ENCODE measurements at regions not wholly inside any gene's neighbourhood (a gene's known extent, or its start where the extent isn't known, plus 50 kb on each side); places are given as distances from the start of the nearest gene placed in this dataset.
"Not testable (repeated sequence)": the region's sequence is repeated elsewhere in the genome, so short reads cannot be mapped to it uniquely, and the experiment has no call there.

DNA sequence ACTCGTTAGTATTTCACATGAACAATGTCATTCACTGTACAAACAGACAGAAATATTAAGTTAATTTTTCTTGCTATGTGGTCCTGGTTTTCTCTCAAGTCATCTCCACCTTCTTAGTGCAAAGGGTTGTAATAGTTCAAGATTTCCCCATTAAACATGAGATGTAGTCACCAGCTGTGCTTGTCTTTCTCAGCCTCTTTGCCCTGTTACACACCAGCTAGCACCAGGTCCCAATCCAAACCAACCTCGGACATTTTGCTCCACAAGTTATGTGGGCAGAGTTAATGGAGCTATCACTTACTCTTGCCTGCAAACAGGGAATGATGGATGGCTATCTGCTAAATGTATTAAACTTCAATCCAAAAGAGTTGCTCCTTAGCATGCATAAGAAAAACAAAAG, 328.1 kb downstream of the TLE1 start:
- DNase-seq (ENCODE audit: low spot score), result no peak

GRCh38 chr9:81351166-81351565, 338.2 kb downstream of the TLE1 start:
- DNase-seq (ENCODE audit: low spot score), result no peak

- no peak for DNase-seq (ENCODE audit: low spot score)
These were observed 345.0 kb downstream of the TLE1 start for GRCh38 chr9:81344366-81344765.

DNA sequence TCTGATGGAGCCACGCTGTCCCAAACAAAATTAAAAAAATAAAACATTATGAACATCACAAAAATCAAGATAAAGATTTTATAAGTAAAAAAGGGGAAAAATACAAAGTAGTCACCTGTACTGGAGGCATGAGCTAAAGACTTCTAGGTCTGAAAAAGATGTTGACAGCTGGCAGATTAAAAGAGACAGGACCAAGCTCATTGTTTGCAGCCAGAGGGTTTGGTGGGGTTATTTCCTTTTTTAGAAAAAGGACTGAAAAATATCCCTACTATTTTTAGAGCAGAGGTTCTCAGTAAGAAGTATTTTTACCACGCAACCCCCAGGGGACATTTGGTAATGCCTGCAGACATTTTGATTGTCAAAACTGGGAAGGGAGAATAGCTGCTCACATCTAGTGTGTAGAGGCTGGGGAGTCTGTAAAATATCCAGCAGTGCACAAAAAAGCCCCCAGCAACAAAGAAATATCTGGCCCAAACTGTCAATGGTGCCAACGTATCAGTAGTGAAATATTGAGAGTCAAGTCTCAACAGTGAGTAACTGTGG, 353.4 kb downstream of the TLE1 start:
- no peak for DNase-seq (ENCODE audit: low spot score)

- no peak for DNase-seq (ENCODE audit: low spot score)
These were observed 367.8 kb downstream of the TLE1 start for GRCh38 chr9:81321551-81321950.

GRCh38 chr9:81320909-81321482, 368.4 kb downstream of the TLE1 start:
- no peak for DNase-seq (ENCODE audit: low spot score)

DNA sequence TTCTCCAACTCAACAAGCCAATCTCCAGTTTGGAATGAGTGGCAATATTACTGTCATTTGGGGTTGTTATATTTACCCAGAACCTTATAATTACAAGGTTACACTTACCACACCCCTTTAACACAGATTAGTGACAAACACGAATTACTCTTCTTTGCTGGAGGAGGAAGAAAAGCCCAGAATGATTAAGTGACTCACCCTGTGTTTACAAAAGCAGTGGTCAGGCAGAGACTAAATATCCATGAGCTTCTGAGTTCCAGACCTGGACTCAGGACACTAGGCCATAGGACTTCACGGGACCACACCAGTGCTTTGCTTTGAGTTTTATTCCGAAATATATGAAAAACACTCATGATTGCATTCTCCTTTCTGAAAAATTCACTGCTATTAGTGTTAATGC, 370.8 kb downstream of the TLE1 start:
- DNase-seq (ENCODE audit: low spot score), result no peak

GRCh38 chr9:81317939-81318338, 371.4 kb downstream of the TLE1 start:
- DNase-seq (ENCODE audit: low spot score), result no peak

DNA sequence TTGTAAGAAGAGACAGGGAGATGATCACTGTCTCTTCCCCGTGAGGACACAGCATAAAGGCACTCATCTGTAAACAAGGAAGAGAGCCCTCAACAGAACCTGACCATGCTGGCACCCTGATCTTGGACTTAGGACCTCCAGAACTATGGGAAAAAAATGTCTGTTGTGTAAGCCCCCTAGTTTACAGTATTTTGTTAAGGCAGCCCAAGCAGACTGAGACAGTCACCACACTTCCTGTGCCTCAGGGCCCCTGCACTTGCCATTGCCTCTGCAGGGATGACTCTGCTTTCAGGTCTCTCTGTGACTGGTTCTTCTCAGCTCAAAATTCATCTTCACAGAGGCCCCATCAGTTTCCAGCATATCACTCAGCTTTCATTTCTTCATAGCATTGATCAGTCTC, 372.1 kb downstream of the TLE1 start:
- no peak for DNase-seq (ENCODE audit: low spot score)

DNA sequence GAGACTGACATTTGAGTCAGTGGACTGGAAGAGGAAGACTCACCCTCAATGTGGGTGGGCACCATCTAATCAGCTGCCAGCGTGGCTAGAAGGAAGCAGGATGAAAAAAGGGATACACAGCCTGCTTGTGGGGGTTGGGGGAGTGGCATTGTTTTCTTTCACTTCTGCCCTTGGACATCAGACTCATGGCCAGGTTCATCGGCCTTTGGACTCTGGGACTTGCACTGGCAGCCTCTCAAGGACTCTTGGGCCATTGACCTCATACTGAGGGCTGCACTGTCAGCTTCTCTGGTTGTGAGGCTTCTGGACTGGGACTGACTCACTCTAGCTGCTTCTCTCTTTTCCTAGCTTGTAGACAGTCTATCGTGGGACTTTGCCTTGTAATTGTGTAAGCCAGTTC, 374.9 kb downstream of the TLE1 start:
- DNase-seq (ENCODE audit: low spot score), result no peak

DNA sequence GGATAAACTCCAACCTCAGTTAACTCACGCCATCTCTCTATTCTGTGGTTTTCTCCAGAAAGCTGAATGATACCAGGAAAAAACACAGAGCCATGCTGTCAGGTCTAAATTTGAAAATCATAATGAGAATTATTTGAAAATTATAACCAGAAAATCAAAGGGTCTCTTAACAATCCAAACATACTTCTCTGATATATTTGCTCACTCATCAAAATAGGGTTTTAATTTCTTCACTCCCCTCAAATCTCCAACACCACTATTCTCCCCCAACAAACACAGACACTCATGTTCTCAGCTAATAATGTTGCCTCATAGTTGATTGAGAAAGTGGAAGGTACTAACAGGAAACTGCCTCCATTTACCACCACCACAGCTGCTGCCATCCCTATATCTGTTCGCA, 375.5 kb downstream of the TLE1 start:
- no peak for DNase-seq (ENCODE audit: low spot score)

DNA sequence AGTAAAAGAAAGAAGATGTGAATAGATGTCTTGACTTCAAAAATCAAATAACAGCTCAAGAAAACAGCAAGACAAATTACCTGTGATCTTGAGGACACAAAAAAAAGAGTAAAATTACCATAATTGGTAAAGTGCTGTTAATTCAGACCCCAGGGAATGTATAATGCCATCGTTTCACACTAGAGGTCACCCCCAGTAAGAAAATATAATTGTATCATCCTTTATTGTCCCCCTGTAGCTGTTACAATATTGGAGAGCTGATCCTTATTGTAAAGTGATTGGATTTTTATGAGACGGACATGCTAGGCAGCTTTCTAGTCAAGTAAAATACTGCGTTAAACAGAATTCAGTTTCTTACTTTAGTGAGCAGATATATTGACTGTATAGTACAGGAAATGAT, 377.0 kb downstream of the TLE1 start:
- DNase-seq (ENCODE audit: low spot score), result no peak

DNA sequence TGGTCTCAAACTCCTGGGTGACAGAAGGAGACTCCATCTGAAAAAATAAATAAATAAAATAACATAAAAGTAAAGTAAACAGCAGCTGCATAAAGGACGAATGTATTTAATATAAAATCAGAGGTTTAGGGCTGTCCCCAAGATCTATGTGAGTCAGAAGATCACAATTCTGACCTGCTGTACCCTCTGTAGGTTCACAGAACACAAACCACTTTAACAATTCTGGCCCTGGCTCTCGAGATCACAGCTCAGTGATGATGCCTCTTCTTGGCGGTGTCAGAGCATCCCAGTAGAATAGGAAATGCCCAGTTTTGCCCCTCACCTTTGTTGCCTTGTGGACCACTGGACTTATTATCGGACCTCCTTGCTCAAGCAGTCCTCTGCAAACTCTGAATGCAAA, 380.9 kb downstream of the TLE1 start:
- no peak for DNase-seq (ENCODE audit: low spot score)

DNA sequence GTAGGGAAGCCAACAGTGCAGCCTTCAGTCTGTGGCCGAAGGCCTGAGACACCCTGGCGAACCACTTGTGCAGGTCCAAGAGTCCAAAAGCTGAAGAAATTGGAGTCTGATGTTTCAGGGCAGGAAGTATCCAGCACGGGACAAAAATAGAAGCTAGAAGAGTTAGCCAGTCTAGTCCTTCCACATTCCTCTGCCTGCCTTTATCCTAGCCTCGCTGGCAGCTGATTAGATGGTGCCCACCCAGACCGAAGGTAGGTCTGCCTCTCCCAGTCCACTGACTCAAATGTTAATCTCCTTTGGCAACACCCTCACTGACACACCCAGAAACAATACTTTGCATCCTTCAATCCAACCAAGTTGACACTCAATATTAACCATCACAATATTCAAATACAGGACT, 381.6 kb downstream of the TLE1 start:
- DNase-seq (ENCODE audit: low spot score), result not testable (repeated sequence)

- DNase-seq (ENCODE audit: low spot score), result no peak
These were observed 383.7 kb downstream of the TLE1 start for GRCh38 chr9:81305561-81306182.

DNA sequence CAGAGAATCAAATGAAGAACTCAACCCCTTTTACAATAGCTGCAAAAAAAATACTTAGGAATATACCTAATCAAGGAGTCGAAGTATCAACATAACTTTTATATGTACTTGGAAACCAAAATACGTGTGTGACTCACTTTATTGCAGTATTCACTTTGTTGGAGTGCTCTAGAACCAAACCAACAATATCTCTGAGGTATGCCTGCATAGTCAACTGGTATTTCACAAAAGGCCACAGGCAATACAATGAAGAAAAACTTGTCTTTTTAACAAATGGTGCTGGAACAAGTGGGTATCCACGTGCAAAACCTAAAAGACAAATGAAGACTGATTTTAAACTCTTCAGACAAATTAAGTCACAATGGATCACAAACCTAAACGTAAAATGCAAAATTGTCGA, 385.7 kb downstream of the TLE1 start:
- DNase-seq (ENCODE audit: low spot score), result no peak

GRCh38 chr9:81293651-81294050, 395.7 kb downstream of the TLE1 start:
- no peak for DNase-seq (ENCODE audit: low spot score)

GRCh38 chr9:81292056-81292805, 397.1 kb downstream of the TLE1 start:
- no peak for DNase-seq (ENCODE audit: low spot score)

- no peak for DNase-seq (ENCODE audit: low spot score)
These were observed 399.7 kb downstream of the TLE1 start for GRCh38 chr9:81289622-81290021.

DNA sequence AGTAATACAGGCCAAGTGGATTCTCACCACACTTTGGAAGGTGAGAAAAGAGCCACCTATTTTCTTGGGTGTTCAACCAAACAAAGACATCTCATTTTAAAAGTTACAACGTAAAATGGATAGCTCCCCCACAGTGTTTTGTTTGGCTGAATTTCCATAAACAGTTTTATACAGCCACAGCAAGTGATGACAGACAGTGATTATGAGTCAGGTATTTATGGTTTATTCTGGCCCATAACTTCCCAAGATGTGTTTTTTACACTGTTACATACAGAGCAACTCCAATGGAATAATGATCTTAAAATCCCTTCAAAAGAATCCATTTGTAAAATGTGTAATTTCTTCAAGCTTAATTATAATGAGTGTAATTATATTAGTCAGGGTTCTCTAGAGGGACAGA, 421.3 kb downstream of the TLE1 start:
- no peak for DNase-seq (ENCODE audit: low spot score)

- DNase-seq (ENCODE audit: low spot score), result no peak
These were observed 422.7 kb downstream of the TLE1 start for GRCh38 chr9:81266674-81267073.

DNA sequence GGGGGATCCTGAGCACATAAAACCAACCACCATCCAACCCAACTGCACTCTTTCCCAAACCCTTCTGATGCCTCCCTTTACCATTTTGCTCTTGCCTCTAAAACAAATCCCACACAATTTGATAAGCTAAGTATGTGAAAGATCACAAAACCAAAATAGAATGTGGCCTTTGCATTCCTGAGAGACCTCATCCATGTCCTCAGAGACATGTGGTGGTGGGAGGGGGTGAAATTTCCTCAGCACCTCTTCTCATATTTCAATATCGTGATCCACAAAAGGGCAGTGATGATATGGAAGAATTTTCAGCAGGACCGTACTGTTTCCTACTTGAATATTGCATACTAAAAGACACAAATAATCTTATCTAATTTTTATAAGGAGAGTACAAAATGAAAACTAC, 423.3 kb downstream of the TLE1 start:
- DNase-seq (ENCODE audit: low spot score), result no peak

- no peak for DNase-seq (ENCODE audit: low spot score)
These were observed 424.8 kb downstream of the TLE1 start for GRCh38 chr9:81264516-81264915.

Measured in iPS-NIHi11 (cell line).